Mesenchymal stem cell (in vitro differentiated cells and primary cell): ENCODE measurements at regions not wholly inside any gene's neighbourhood (a gene's known extent, or its start where the extent isn't known, plus 50 kb on each side); places are given as distances from the start of the nearest gene placed in this dataset.

Experiments
- DNase-seq: peaks from one replicate; pipeline ENCODE4 v3.0.0-alpha.2; 2013
- H2AFZ ChIP-seq: one replicate; pipeline ENCODE4 v1.6.1; 2013; ENCODE audit warnings: low read depth, mild to moderate bottlenecking, control low read depth, inconsistent platforms, low read length, moderate library complexity
- H2AK5ac ChIP-seq: 2 replicates; pipeline ENCODE4 v1.6.1; 2013; ENCODE audit warnings: low read length, moderate library complexity, mild to moderate bottlenecking, inconsistent platforms; ENCODE audit not compliant: severe bottlenecking
- H2BK120ac ChIP-seq: one replicate; pipeline ENCODE4 v1.6.1; 2013; ENCODE audit warnings: low read depth, mild to moderate bottlenecking, inconsistent platforms, low read length, moderate library complexity
- H2BK12ac ChIP-seq, 2 experiments: one replicate each; pipeline ENCODE4 v1.6.1; 2013; ENCODE audit warnings: inconsistent platforms in 2 of 2, low read length in 2 of 2, mild to moderate bottlenecking in 2 of 2, moderate library complexity in 2 of 2, control low read depth in 1 of 2
- H2BK15ac ChIP-seq: one replicate; pipeline ENCODE4 v1.6.1; 2013; ENCODE audit warnings: mild to moderate bottlenecking, low read depth, inconsistent platforms; ENCODE audit not compliant: poor library complexity, severe bottlenecking
- H2BK5ac ChIP-seq: 2 replicates; pipeline ENCODE4 v1.6.1; 2013; ENCODE audit warnings: low read depth, mild to moderate bottlenecking, low read length, control low read depth, inconsistent platforms; ENCODE audit not compliant: poor library complexity, severe bottlenecking
- H3K14ac ChIP-seq, 2 experiments: one replicate each; pipeline ENCODE4 v1.6.1; 2013; ENCODE audit warnings: inconsistent platforms in 2 of 2, low read length in 2 of 2, control low read depth in 1 of 2, mild to moderate bottlenecking in 1 of 2, moderate library complexity in 1 of 2
- H3K18ac ChIP-seq, 2 experiments: one replicate each; pipeline ENCODE4 v1.6.1; 2013; ENCODE audit warnings: inconsistent platforms in 2 of 2, low read length in 2 of 2, control low read depth in 1 of 2, low read depth in 1 of 2, mild to moderate bottlenecking in 1 of 2
- H3K23ac ChIP-seq, 2 experiments: one replicate each; pipeline ENCODE4 v1.6.1; 2013; ENCODE audit warnings: inconsistent platforms in 2 of 2, low read length in 2 of 2, mild to moderate bottlenecking in 2 of 2, moderate library complexity in 2 of 2, control low read depth in 1 of 2
- H3K27ac ChIP-seq: 2 replicates; pipeline ENCODE4 v1.5.1; 2013; ENCODE audit warnings: mild to moderate bottlenecking, moderate library complexity, low read length, control low read depth, inconsistent platforms; ENCODE audit not compliant: poor library complexity, severe bottlenecking
- H3K27me3 ChIP-seq, 2 experiments: 2 replicates each; pipeline versions ENCODE4 v1.6.1 to v1.7.0; 2013; ENCODE audit warnings: low read length in 2 of 2, mild to moderate bottlenecking in 2 of 2, moderate library complexity in 2 of 2, control low read depth in 1 of 2, inconsistent platforms in 1 of 2; ENCODE audit not compliant: control insufficient read depth in 1 of 2, insufficient read depth in 1 of 2
- H3K36me3 ChIP-seq, 2 experiments: 2 replicates each; pipeline versions ENCODE4 v1.6.1 to v1.7.0; 2013; ENCODE audit warnings: low read length in 2 of 2, control low read depth in 1 of 2, inconsistent platforms in 1 of 2, low read depth in 1 of 2, mild to moderate bottlenecking in 1 of 2; ENCODE audit not compliant: insufficient read depth in 2 of 2, control insufficient read depth in 1 of 2
- H3K4ac ChIP-seq, 2 experiments: one replicate each; pipeline ENCODE4 v1.6.1; 2013; ENCODE audit warnings: inconsistent platforms in 2 of 2, low read length in 2 of 2, mild to moderate bottlenecking in 2 of 2, moderate library complexity in 2 of 2, control low read depth in 1 of 2, low read depth in 1 of 2
- H3K4me1 ChIP-seq: 2 replicates; pipeline ENCODE4 v1.6.1; 2013; ENCODE audit warnings: low read depth, low read length, control low read depth; ENCODE audit not compliant: control insufficient read depth, insufficient read depth
- H3K4me2 ChIP-seq: 2 replicates; pipeline ENCODE4 v1.6.1; 2013; ENCODE audit warnings: low read length, mild to moderate bottlenecking, inconsistent platforms; ENCODE audit not compliant: poor library complexity, severe bottlenecking
- H3K4me3 ChIP-seq, 2 experiments: 2 replicates each; pipeline versions ENCODE4 v1.5.1 to v1.7.0; 2013; ENCODE audit warnings: low read length in 2 of 2, mild to moderate bottlenecking in 2 of 2, control low read depth in 1 of 2, low read depth in 1 of 2; ENCODE audit not compliant: insufficient read depth in 1 of 2
- H3K79me1 ChIP-seq: replicated peaks from 2 replicates; pipeline ENCODE4 v1.6.1; 2013; ENCODE audit warnings: mild to moderate bottlenecking, control low read depth, low read length, inconsistent platforms; ENCODE audit not compliant: poor library complexity, severe bottlenecking
- H3K9ac ChIP-seq: 2 replicates; pipeline ENCODE4 v1.7.0; 2013; ENCODE audit warnings: mild to moderate bottlenecking, low read length, moderate library complexity
- H3K9me3 ChIP-seq: 2 replicates; pipeline ENCODE4 v1.7.0; 2013; ENCODE audit warnings: mild to moderate bottlenecking, low read length; ENCODE audit not compliant: control insufficient read depth
- H4K8ac ChIP-seq: one replicate; pipeline ENCODE4 v1.6.1; 2013; ENCODE audit warnings: inconsistent platforms, mild to moderate bottlenecking, low read length, moderate library complexity
- H4K91ac ChIP-seq: one replicate; pipeline ENCODE4 v1.6.1; 2013; ENCODE audit warnings: mild to moderate bottlenecking, low read length, inconsistent platforms
- WGBS: methylation state at CpG from one replicate; pipeline ENCODE4 v1.1.7; 2013; ENCODE audit warnings: mixed read lengths; 5-methylcytosine and 5-hydroxymethylcytosine counted together

DNA sequence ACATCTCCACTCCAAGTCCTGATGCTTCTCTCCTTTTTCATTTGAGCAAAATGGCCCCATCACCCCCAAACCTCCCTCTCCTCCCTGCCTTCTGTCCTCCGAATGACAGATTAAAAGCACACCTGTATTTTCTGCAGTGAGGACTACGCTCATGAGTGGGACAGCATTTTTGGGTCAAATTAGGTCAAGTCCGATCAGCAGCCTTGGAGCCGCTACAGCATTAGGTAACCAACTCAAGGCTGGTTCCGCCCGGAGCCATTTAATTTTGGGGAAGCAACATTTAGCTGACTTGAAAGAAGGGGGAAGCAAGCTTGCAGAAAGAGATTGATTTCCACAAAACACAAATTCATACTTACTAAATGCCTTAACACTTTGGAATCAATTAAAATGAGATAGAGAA is 324.1 kb upstream of the CDH5 start:
- Histone ChIP-seq H3K14ac (no peak overlapping the region), H2BK120ac (no peak overlapping the region), H2AK5ac (no peak overlapping the region), H3K23ac (no peak overlapping the region), H3K4me2 (no peak overlapping the region), H2BK12ac (no peak overlapping the region), H4K91ac (no peak overlapping the region), H3K18ac (no peak overlapping the region), H2AFZ (no peak overlapping the region), H3K27ac (no peak overlapping the region), H3K4ac (no peak overlapping the region), H3K9ac (no peak overlapping the region), H2BK5ac (no peak overlapping the region), H3K79me1 (no peaks in the 10 kb centered on the region), H4K8ac (no peak overlapping the region), H3K27me3 (no peaks in the 10 kb centered on the region), H3K4me3 (no peak overlapping the region), H3K4me1 (no peaks in the 10 kb centered on the region), H3K36me3 (no peaks in the 10 kb centered on the region), H3K9me3 (no peaks in the 10 kb centered on the region), H2BK15ac (no peak overlapping the region)
- WGBS, result 95% methylated on average over 6 of the region's 6 CpGs
- DNase-seq, result no peak

DNA sequence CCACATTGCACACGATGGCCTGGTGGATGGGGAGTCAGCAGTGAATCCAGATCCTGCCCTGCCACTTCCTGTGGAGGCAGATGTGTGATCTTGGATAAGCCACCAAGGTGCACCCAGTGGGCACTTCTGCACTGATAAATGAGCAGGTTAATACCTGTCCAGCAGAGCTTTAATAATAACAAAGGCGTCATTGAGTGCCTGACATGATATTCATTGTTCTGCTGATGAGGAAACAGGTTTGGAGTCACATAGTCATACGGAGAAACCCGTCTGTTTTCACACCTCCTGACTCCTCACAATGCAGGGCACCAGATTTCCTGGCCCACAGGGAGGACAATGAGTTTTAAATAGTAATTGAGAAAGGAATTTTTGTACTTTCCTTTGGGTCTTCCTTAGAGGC is 324.6 kb upstream of the CDH5 start:
- Histone ChIP-seq H3K18ac (no peak overlapping the region), H4K8ac (no peak overlapping the region), H3K9ac (no peak overlapping the region), H3K9me3 (no peaks in the 10 kb centered on the region), H3K27me3 (no peaks in the 10 kb centered on the region), H3K4me2 (no peak overlapping the region), H3K23ac (no peak overlapping the region), H2BK120ac (no peak overlapping the region), H2BK12ac (no peak overlapping the region), H3K27ac (no peak overlapping the region), H3K79me1 (no peaks in the 10 kb centered on the region), H3K14ac (no peak overlapping the region), H2AFZ (no peak overlapping the region), H3K36me3 (no peaks in the 10 kb centered on the region), H3K4me3 (no peak overlapping the region), H3K4ac (no peak overlapping the region), H2BK15ac (no peak overlapping the region), H2BK5ac (no peak overlapping the region), H4K91ac (no peak overlapping the region), H3K4me1 (no peaks in the 10 kb centered on the region), H2AK5ac (no peak overlapping the region)
- no peak for DNase-seq
- WGBS, result 64% methylated on average over 3 of the region's 4 CpGs

DNA sequence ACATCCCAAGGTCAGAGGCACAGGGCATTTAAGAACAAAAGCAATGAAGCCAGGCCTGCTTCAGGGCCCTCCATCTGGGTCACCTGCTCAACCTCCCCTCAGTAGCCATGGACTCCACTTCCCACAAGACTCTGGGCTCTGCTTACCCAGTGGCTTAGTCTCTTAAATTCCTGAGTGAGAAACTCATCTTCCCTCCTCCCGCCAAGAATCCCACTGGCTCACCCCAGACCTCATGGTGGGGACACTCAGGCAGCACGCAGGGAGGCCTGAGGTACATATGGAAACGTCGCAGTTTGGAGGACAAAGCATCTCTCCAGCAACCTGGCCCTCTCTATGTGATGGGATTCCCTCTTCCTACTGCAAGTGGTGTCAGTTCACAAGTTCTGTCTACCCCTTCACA is 326.7 kb upstream of the CDH5 start:
- H3K9me3 ChIP-seq, result no peaks in the 10 kb centered on the region
- H3K18ac ChIP-seq, result no peak overlapping the region
- no peak overlapping the region for H2BK12ac ChIP-seq
- H3K4me2 ChIP-seq, result no peak overlapping the region
- H2BK5ac ChIP-seq, result no peak overlapping the region
- no peaks in the 10 kb centered on the region for H3K36me3 ChIP-seq
- no peak overlapping the region for H4K91ac ChIP-seq
- H3K27ac ChIP-seq, result no peak overlapping the region
- H3K4ac ChIP-seq, result no peak overlapping the region
- no peak overlapping the region for H4K8ac ChIP-seq
- H2AK5ac ChIP-seq, result no peak overlapping the region
- H3K4me1 ChIP-seq, result no peaks in the 10 kb centered on the region
- no peak overlapping the region for H2AFZ ChIP-seq
- H3K27me3 ChIP-seq, result no peaks in the 10 kb centered on the region
- no peak overlapping the region for H3K14ac ChIP-seq
- 86% methylated on average over 4 of the region's 4 CpGs for WGBS
- no peak overlapping the region for H2BK120ac ChIP-seq
- no peaks in the 10 kb centered on the region for H3K79me1 ChIP-seq
- no peak for DNase-seq
- H3K9ac ChIP-seq, result no peak overlapping the region
- H3K4me3 ChIP-seq, result no peak overlapping the region
- peak overlapping the region in 1 of 2 experiments; percentile 27 for H3K23ac ChIP-seq
- H2BK15ac ChIP-seq, result no peak overlapping the region

DNA sequence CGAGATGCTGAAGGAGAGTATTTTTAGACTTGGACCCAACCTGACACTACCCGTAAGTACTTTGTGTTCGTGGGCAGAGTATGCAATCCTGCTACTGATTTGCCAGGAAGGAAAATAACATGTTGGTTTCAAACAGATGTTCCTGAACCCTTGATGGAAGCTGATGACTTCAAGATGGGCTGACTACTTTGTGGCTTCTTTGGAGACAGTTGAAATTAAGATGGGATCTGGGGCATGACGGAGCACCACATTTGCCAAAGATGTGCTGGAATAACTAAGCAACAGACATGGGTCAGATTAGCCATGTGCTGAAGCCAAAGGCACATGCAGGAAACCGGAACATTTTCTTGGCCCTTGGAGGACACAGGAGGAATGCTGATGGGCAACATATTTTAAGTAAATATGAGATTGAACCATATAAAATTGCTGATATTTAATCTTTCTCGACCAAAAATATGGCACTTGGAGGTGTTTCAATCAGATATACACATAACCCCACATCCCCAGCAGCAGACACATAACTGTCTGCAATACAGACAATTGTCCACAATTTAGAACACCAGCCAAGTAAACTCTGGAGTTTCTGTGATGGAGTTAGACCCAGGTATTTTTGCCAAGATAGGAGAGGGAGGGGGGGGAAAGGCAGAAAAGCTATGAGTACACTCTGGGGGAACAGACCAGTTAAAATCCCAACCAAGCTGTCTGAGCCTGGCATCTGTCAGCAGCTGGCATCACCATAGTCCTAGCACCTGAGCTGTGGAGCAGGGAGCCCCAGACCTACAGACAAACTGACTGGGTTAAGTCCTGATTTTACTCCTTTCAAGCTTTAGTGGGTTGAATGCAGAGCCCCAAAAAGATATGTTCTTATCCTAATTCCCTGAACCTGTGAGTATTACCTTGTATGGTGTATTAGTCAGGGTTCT is 329.4 kb upstream of the CDH5 start:
- WGBS, result 84% methylated on average over 5 of the region's 6 CpGs
- no peak for DNase-seq
- Histone ChIP-seq H3K9me3 (no peaks in the 10 kb centered on the region), H3K18ac (no peak overlapping the region), H3K27ac (no peak overlapping the region), H3K27me3 (no peaks in the 10 kb centered on the region), H3K4ac (no peak overlapping the region), H3K4me2 (no peak overlapping the region), H3K79me1 (no peaks in the 10 kb centered on the region), H3K36me3 (no peaks in the 10 kb centered on the region), H2AFZ (no peak overlapping the region), H3K23ac (no peak overlapping the region), H4K8ac (no peak overlapping the region), H2BK5ac (no peak overlapping the region), H2BK15ac (no peak overlapping the region), H4K91ac (no peak overlapping the region), H3K4me3 (no peak overlapping the region), H3K14ac (no peak overlapping the region), H2BK12ac (no peak overlapping the region), H2AK5ac (no peak overlapping the region), H3K9ac (peak overlapping the region; percentile 45), H3K4me1 (no peaks in the 10 kb centered on the region), H2BK120ac (no peak overlapping the region)
